ENCODE measurements at regions not wholly inside any gene's neighbourhood (a gene's known extent, or its start where the extent isn't known, plus 50 kb on each side); places are given as distances from the start of the nearest gene placed in this dataset.

GRCh38 chr6:130694606-130695005, 132.6 kb upstream of the SMLR1 start:
- TF ChIP-seq CTCF (IDR thresholded peaks at IDR 0.05): no peak
- no peak for TF ChIP-seq POLR2A (IDR thresholded peaks at IDR 0.05)
